Hepatocyte (in vitro differentiated cells): ENCODE measurements at regions not wholly inside any gene's neighbourhood (a gene's known extent, or its start where the extent isn't known, plus 50 kb on each side); places are given as distances from the start of the nearest gene placed in this dataset.
A peak's percentile ranks its signal among the peaks of the same experiment; 100 is the strongest.

Experiments
- DNase-seq: peaks from one replicate; pipeline ENCODE4 v3.0.0-alpha.2; 2016; ENCODE audit warnings: low spot score
- H2AFZ ChIP-seq: fragments of 200-600 bp; sonication (generic); 2 replicates; pipeline ENCODE4 v1.6.0; 2016; ENCODE audit warnings: antibody characterized with exemption, mild to moderate bottlenecking
- H3K27ac ChIP-seq: fragments of 200-600 bp; sonication (generic); 2 replicates; pipeline ENCODE4 v1.5.1; 2016; ENCODE audit warnings: mild to moderate bottlenecking
- H3K27me3 ChIP-seq: fragments of 200-600 bp; sonication (generic); 2 replicates; pipeline ENCODE4 v1.6.1; 2016
- H3K36me3 ChIP-seq: fragments of 200-600 bp; sonication (generic); replicated peaks from 2 replicates; pipeline ENCODE4 v1.5.1; 2016; ENCODE audit warnings: low read depth; ENCODE audit not compliant: insufficient read depth
- H3K4me1 ChIP-seq: fragments of 200-600 bp; sonication (generic); 2 replicates; pipeline ENCODE4 v1.5.1; 2016; ENCODE audit warnings: mild to moderate bottlenecking, moderate library complexity; ENCODE audit not compliant: insufficient read depth
- H3K4me2 ChIP-seq: fragments of 200-600 bp; sonication (generic); 2 replicates; pipeline ENCODE4 v1.6.0; 2016
- H3K4me3 ChIP-seq: fragments of 200-600 bp; sonication (generic); 2 replicates; pipeline ENCODE4 v1.5.1; 2016; ENCODE audit warnings: mild to moderate bottlenecking
- H3K79me2 ChIP-seq: fragments of 200-600 bp; sonication (generic); 2 replicates; pipeline ENCODE4 v1.6.0; 2017; ENCODE audit warnings: mild to moderate bottlenecking
- H3K9me2 ChIP-seq: fragments of 200-600 bp; sonication (generic); replicated peaks from 2 replicates; pipeline ENCODE4 v1.6.0; 2017; ENCODE audit warnings: mild to moderate bottlenecking; ENCODE audit not compliant: insufficient read depth
- H3K9me3 ChIP-seq: fragments of 200-600 bp; sonication (generic); 2 replicates; pipeline ENCODE4 v1.5.1; 2016; ENCODE audit warnings: low read depth, mild to moderate bottlenecking
- H4K20me1 ChIP-seq: fragments of 200-600 bp; sonication (generic); 2 replicates; pipeline ENCODE4 v1.6.0; 2016; ENCODE audit warnings: mild to moderate bottlenecking; ENCODE audit not compliant: insufficient read depth, poor library complexity, severe bottlenecking
- CTCF ChIP-seq: fragments of 200-600 bp; sonication (generic); IDR thresholded peaks from 2 replicates; pipeline ENCODE4 v1.5.1; 2016; ENCODE audit warnings: antibody characterized with exemption, mild to moderate bottlenecking; ENCODE audit not compliant: poor library complexity
- EZH2 ChIP-seq: fragments of 200-600 bp; sonication (generic); IDR thresholded peaks from 2 replicates; pipeline ENCODE4 v1.6.1; 2016; ENCODE audit warnings: antibody characterized with exemption, mild to moderate bottlenecking, borderline replicate concordance
- EZH2phosphoT487 ChIP-seq: fragments of 200-600 bp; sonication (generic); IDR thresholded peaks from one replicate; pipeline ENCODE4 v1.6.1; 2018; ENCODE audit warnings: antibody characterized with exemption, mild to moderate bottlenecking, low read depth, moderate library complexity; ENCODE audit not compliant: unreplicated experiment, severe bottlenecking
- WGBS: methylation state at CpG from one replicate; pipeline ENCODE4 v1.1.6; 2016; ENCODE audit warnings: low lambda C conversion rate; ENCODE audit errors: missing lambda C conversion rate; 5-methylcytosine and 5-hydroxymethylcytosine counted together

- no peak overlapping the region for H3K27ac ChIP-seq
- no peaks in the 10 kb centered on the region for H3K4me1 ChIP-seq
- WGBS: 100% methylated on average over 1 of the region's 1 CpG
- no peak overlapping the region for H3K4me3 ChIP-seq
- no peak overlapping the region for H2AFZ ChIP-seq
- H3K27me3 ChIP-seq: no peaks in the 10 kb centered on the region
- DNase-seq: no peak
- no peaks in the 10 kb centered on the region for H3K9me2 ChIP-seq
- H3K9me3 ChIP-seq: no peaks in the 10 kb centered on the region
- no peaks in the 10 kb centered on the region for H3K36me3 ChIP-seq
- H4K20me1 ChIP-seq: no peaks in the 10 kb centered on the region
- TF ChIP-seq EZH2: no peak
- TF ChIP-seq EZH2phosphoT487: no peak
- no peak for TF ChIP-seq CTCF
- H3K4me2 ChIP-seq: no peak overlapping the region
- no peaks in the 10 kb centered on the region for H3K79me2 ChIP-seq
These were observed 211.2 kb downstream of the PRDM9 start for GRCh38 chr5:23718564-23718963.

- no peak for DNase-seq
- WGBS: 78% methylated on average over 2 of the region's 2 CpGs
- no peak for TF ChIP-seq EZH2
- TF ChIP-seq EZH2phosphoT487: no peak
- TF ChIP-seq CTCF: no peak
- H3K27ac ChIP-seq: no peak overlapping the region
- no peak overlapping the region for H3K4me3 ChIP-seq
- no peaks in the 10 kb centered on the region for H3K36me3 ChIP-seq
- H4K20me1 ChIP-seq: no peaks in the 10 kb centered on the region
- H3K9me2 ChIP-seq: no peaks in the 10 kb centered on the region
- no peaks in the 10 kb centered on the region for H3K79me2 ChIP-seq
- no peaks in the 10 kb centered on the region for H3K4me1 ChIP-seq
- no peak overlapping the region for H3K4me2 ChIP-seq
- no peaks in the 10 kb centered on the region for H3K27me3 ChIP-seq
- no peaks in the 10 kb centered on the region for H3K9me3 ChIP-seq
- no peak overlapping the region for H2AFZ ChIP-seq
These were observed 213.9 kb downstream of the PRDM9 start for GRCh38 chr5:23721336-23721735.

- Histone ChIP-seq H3K36me3 (no peaks in the 10 kb centered on the region), H3K4me3 (no peak overlapping the region), H3K4me2 (no peak overlapping the region), H2AFZ (no peak overlapping the region), H3K9me3 (no peaks in the 10 kb centered on the region), H3K27ac (no peak overlapping the region), H3K27me3 (no peaks in the 10 kb centered on the region), H3K4me1 (no peaks in the 10 kb centered on the region), H3K79me2 (no peaks in the 10 kb centered on the region), H4K20me1 (no peaks in the 10 kb centered on the region), H3K9me2 (no peaks in the 10 kb centered on the region)
- 58% methylated on average over 4 of the region's 4 CpGs for whole genome bisulfite sequencing
- peak; percentile 11 for DNase-seq
- TF ChIP-seq CTCF (no peak), EZH2 (no peak), EZH2phosphoT487 (no peak)
These were observed 219.9 kb downstream of the PRDM9 start for GRCh38 chr5:23727271-23727670.

GRCh38 chr5:23730023-23730422 lies 222.6 kb downstream of the PRDM9 start:
- Histone ChIP-seq H2AFZ (no peak overlapping the region), H4K20me1 (no peaks in the 10 kb centered on the region), H3K4me1 (no peaks in the 10 kb centered on the region), H3K79me2 (no peaks in the 10 kb centered on the region), H3K27ac (no peak overlapping the region), H3K9me3 (no peaks in the 10 kb centered on the region), H3K4me2 (no peak overlapping the region), H3K36me3 (no peaks in the 10 kb centered on the region), H3K9me2 (no peaks in the 10 kb centered on the region), H3K4me3 (no peak overlapping the region), H3K27me3 (no peaks in the 10 kb centered on the region)
- 35% methylated on average over 2 of the region's 2 CpGs for WGBS
- DNase-seq: no peak
- TF ChIP-seq EZH2phosphoT487: no peak
- TF ChIP-seq CTCF: no peak
- no peak for TF ChIP-seq EZH2
